ENCODE measurements at regions not wholly inside any gene's neighbourhood (a gene's known extent, or its start where the extent isn't known, plus 50 kb on each side); places are given as distances from the start of the nearest gene placed in this dataset.
"Not testable (repeated sequence)": the region's sequence is repeated elsewhere in the genome, so short reads cannot be mapped to it uniquely, and the experiment has no call there.

DNA sequence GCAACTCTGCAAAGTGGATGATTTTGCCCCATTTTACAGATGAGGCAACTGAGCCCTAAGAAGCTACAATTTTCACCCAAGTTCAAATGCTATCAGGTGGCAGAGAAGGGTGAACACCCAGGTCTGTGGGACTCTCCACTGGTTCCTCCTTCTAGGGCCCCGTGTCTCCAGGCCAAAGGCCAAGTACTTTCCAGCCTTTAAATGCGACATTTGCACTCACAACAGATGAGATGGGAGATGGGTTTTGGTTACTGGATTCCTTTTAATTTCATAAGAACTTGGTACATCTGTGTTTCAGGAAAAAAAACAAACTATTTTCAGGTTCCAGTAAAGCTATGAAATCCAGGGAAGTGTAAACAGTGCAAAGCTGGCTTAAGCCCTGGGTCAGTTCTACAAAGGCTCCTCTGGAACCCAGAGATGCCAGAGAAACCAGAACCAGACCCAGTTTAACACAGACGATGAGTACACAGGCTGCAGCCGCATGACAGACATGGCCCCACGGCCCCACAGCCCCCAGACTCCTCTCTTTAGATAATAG, 361.7 kb downstream of the ANAPC1 start:
- no peak for DNase-seq (ENCODE audit: low spot score)

DNA sequence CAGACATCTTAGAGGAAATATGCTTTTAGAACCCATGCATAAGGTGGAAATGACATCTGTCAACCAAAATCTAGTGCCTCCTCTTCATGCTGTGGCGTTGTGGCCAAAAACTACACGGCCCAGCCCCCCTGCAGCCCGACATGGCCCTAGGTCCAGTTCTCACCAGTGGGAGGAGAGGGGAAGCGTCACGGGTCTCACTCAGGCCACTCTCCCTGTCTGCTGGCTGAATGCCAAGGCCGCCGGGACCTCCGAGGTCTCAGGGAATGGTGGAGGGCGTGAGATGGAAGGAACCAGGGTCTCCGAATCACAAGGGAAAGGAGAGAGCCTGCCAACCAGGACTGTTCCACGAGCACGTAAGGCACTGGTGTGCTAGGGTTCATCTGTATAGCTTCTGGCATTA, 361.0 kb downstream of the ANAPC1 start:
- no peak for DNase-seq (ENCODE audit: low spot score)

DNA sequence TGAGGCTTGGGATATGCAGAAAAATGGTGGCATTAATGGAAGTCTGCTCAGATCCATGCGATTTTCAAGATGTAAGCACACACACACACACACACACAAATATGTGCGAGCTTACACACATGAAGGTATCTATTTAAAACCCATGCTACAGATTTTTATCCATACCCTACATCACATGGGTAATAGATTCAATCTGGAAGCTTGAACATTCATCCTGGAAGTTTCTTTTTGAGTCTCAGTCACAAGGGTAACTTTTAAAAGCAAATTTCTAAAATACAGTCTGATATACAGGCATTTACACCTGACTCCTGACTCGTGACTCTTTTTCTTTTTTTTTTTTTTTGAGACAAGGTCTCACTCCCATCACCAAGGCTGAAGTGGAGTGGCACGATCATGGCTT, 359.0 kb downstream of the ANAPC1 start:
- not testable (repeated sequence) for DNase-seq (ENCODE audit: low spot score)

DNA sequence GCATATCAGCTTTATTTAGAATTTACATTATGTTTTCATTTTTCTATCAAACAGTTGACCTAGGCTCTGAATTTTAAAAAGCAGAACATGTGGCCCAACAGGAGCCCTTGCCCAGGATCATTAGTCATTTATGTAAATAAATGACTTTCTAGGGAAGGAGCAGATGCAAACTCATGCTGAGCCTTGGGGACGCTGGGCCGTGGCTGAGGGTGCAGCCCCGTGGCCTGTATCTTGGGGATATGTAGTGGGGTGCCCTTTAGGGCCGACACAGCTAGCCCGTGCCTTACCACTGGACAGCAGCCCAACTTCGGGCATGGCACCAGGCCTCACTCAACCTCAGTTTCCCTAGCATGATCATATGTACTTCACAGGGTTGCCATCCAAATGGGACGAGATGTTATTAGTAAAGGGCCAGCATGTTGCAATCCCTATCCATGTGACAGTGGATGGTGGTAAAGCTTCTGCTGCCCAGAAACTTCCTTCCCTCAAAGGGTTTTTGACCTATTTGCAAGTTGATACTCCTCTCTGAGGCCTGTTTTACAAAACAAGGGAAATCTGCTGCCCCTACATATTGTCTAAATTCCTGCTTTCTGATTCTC, 357.9 kb downstream of the ANAPC1 start:
- not testable (repeated sequence) for DNase-seq (ENCODE audit: low spot score)

DNA sequence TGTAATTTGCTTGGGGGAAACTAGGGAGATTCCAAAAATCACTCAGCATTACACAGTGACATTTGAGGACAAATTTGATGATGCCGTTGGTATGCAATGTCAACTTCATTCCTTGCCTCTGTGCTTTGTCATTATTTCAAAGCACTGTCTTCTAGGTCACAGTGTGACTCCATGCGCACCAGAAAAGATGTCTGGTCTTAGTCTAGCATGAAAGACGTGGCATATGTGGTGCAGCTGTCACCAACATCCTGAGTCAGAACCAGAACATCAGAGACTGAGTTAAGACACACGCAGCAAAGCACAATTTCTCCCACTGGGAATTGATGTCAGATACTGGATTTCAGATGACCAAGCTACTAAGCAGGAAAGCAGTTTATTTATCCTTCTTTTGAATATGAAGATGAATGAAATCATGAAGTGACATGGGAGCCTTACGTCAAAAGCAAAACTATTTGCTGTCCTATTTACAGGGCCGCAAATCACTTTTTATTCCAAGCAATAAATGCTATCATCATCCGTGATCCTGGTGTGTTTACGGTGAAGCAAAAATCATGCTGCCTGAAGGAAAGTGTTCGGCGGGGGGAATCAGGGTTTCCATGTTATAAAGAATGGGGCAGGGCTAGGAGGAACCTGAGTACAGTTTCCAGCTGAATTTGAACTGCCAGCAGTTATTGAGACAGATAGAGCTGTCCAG, 356.1 kb downstream of the ANAPC1 start:
- DNase-seq (ENCODE audit: low spot score), result not testable (repeated sequence)

DNA sequence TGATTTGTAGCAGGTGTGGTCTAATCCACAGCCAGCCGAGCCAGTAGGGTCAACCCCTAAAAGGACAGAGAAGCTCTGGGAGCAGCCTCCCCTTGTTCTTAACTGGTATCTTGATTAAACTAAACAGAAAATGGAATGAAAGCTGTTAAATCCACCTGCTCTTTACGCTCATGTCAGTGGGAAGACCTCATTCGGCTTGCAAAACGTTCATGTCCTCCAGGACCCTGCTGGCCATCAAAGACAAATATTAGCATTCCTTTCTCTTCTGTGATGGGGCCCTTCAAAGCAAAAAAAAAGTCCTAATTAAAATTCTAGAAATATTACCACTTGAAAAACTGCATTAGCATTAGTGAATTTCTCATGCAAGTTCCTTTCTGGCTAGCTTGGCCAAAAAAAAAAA, 355.0 kb downstream of the ANAPC1 start:
- DNase-seq (ENCODE audit: low spot score), result not testable (repeated sequence)

DNA sequence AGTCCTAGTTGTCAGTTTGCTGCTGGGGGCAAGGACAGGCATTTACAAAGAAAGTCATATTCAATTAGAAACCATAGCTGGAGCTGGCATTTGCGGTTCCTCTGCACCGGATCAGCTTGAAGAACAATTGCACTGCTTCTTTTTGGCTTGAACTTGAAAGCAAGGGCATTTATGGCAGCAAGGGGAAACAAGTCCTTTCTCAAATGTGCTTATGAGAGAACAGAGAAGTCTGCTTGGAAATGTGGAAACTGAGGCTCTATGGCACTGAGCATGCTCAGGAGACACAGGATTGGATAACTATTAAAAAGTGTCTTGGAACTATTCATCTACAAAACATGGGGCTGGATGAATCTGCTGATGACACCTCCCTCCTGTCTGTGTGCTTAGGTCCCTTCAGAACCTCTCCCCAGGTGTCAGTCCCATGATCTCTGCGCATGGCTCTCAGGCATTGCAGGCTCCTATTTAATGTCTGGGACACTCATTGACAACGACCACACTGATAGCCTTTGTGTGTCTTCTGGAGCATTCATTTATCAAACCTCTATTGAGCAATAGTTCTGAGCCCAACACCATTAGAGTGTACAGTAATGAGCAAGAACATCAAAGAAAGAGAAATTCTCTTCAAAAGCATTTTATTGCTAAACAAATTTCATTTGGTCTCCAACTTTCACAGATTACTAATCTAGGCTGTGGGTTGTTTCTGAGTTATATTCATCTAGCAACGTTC, 353.6 kb downstream of the ANAPC1 start:
- not testable (repeated sequence) for DNase-seq (ENCODE audit: low spot score)

DNA sequence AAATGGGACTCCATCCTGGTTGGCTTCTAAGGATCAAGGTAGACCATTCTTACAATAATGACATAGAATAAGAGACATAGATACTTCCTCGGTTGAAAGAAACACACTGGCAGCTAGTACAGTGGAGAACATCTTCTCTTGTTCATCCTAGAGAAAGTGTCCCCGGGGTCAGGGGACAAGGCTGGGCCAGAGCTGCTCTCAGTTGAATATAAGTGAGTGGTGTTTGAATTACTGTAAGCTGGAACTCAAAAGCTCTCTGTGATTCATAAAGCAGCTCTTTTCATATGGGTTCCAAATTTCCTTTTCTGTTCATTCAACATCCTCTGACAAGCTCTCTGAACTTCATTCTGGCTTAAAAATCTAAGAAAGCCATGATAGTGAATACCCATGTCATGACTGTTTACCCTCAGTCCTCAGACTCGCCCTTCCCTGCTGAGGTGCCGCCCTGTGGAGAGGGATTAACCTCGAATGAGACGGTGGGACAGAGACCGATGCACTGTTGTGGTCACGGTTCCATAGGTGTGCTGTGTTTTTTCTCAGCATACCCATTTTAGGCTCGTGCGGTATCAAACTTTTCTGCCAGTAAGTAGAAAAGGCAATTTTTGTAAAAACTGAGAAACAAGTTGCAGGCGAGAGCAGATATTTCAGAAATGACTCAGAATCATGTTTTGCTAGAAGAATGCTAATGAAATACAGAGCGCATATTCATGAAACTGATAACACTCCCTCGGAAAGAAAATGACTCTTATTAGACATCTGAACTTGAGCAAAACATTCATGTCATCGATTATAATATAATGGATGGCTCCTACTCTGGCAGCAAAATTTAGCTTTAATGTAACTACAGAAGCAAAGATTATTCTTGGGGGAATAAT, 351.1 kb downstream of the ANAPC1 start:
- not testable (repeated sequence) for DNase-seq (ENCODE audit: low spot score)

DNA sequence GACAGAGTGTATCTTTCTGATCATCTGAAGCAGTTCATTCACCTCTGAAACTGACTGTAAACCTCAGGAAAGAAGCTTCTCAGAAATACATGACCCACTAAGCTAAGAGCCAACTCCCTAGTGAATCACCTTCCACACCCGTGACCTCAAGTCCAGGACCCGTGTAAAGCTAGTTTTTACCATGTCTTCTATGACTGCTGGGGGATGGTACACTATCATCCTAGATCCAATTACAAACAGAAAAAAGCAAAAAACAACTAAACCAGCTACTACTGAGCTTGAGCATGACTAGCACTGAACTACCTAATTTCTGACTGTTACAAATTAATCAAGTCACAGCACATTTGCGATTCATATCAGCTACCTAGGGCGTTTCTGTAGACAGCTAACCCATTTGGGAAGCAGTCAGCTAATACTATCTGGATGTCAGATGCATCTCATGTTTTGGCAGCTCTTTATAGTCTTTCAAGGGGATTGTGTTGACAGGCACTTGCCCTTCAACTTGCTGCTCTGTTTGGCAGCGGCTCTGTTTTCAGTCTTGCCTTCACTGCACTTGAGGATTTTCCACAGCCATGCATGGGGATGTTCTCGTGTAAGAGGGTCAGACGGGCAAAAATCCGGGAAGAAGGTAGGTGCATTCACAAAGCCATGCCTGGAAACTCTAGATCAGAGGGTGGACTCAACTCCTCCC, 350.3 kb downstream of the ANAPC1 start:
- DNase-seq (ENCODE audit: low spot score), result not testable (repeated sequence)

DNA sequence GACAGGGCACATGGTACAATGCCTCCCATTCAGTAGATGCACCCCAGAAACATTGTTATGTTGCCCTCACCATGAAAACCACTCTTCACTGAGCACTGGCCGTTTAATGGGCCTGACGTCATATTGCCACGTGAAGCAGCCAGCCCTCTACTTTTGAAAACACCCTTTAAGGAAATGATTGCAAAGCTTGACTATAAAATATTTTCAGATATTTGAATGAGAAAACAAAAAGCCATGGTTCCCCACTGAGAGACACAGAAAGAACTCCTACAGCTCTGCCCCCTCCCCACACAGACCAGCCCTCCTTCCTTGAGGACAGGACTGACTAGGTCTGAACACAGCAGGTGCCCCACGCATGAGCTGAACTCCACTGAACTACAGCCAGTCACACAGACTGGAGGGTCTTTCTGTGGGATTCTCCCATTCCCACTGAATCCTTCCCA, 349.1 kb downstream of the ANAPC1 start:
- no peak for DNase-seq (ENCODE audit: low spot score)

DNA sequence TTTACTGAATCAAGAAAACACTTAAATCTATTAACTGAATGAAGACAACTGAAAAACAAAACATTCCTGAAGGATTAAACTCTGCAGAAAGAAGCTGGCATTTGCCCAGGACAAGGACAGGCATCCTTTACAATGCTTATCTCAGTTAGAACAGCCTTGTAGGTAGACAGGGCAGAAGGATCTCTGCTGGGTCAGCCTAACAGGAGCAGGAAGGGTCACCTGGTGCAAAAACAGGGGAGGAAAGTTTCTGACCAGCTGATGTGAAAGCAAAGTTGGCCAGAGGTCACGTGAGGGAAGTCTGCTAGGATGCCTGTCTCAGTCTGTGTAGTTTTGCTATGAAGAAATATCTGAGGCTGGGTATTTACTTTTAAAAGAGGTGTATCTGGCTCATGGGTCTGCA, 348.6 kb downstream of the ANAPC1 start:
- no peak for DNase-seq (ENCODE audit: low spot score)

DNA sequence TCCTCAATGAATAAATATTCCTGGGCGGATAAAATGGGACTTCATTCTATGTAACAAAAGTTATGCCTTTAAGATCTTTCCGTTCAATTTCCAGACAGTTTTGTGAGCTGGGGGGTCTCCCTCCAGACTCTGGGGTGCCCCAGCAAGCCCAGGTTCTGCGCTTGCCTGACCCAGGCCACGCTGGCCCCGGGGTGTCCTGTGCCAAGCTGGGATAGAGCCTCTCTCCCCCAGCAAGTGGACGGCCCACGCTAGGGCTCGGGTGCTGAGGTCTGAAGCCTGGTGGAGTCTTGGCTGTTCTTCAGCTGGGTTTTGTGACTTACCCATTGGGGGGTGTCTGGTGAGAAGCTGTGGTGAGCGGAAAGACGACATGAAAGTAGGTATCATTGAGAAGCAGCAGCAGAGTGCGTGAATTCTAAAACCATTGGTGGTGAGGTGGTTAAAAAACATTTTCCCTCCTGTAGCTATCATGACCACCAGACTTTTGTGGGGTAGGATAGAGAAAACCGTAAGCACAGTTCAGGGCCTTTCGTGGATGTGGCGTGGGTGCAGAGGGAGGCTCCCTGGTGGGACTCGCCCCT, 346.8 kb downstream of the ANAPC1 start:
- DNase-seq (ENCODE audit: low spot score), result no peak

DNA sequence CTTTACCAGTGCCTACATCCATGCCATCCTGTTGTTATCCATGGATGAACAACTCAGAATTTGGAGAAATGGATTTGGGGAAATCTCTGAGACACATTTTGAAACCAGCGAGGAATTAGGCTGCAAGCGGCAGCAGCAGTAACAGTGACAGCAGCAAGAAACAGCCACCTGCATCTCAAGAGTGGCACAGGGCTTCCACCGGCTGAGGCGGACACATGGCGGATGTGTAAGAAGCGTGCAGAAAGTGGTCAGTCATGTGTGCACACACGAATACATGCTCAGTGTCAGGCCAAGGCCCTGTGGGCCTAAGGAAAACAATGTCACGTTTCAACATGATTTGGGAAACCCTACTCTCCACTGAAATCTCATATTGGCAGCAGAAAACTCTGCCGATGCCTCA, 344.0 kb downstream of the ANAPC1 start:
- not testable (repeated sequence) for DNase-seq (ENCODE audit: low spot score)

DNA sequence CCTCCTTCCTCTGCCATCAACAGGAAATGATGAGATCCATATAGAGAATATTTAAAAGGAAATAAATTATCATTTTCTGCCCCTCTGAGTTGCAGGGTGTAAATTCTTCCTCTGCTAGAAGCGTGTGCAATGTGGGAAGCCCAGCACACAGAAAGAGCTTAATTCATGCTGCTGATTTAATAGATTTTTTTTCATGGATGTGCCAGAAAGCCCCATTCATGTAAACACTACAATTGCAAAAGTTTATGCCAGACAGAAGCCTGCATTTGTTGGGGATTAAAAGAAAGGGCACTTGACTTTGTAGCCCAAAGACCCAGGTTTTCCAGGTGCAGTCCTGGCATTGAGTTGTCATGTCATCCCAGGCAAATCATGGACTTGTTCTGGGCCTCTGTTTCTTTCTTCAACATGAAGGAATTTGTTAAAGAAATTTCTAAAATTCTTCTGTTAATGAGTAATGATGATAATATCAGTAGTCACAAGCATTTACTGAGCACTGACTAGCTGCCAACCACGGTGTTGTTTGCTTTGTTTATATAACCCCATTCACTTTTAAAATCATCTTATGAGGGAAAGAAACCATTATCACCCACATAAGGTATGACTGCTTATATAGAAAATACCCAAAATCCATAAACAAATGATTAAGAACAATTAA, 341.7 kb downstream of the ANAPC1 start:
- not testable (repeated sequence) for DNase-seq (ENCODE audit: low spot score)

DNA sequence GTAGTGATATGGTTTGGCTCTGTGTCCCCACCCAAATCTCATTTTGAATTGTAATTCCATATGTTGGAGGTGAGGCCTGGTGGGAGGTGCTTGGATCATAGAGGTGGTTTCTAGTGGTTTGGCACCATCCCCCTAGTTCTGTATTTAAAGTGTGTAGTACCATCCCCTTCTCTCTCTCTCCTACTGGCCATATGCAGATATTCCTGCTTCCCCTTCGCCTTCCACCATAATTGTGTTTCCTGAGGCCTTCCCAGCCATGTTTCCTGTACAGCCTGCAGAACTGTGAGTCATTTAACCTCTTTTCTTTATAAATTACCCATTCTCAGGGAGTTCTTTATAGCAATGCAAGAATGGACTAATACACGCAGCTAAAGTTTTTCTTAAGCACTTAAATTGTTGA, 340.0 kb downstream of the ANAPC1 start:
- DNase-seq (ENCODE audit: low spot score), result not testable (repeated sequence)

DNA sequence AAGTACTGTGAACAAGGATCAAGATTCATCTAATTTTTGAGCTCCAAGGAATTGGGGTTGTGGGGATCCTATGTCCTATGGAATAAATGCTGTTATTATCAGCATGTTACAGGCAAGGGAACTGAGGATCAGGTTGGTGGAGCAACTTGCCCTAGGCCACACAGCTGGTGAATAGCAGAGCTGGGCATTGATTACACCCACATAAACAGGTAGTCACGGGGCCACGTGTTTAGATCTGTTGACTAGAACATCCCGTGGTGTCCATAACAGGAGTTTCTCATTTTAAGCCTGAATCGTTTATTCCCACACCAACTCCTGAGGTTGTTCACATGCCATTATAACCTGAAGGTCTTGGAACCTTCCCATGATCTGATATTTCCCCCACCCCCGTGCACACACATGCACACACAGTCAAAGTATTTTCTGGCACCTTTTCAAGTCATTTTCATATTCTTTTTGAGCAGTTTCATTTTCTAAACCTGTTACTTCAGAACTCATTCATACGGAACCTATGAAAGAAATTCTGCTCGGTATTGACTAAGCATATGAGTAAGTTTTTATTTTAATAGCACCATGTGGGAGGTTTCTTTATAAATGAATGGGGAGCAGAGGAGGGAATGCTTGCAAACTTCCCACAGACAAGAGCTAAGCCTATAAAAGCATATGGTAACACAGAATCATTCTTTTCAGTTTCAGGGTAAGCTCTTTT, 338.1 kb downstream of the ANAPC1 start:
- DNase-seq (ENCODE audit: low spot score), result not testable (repeated sequence)

DNA sequence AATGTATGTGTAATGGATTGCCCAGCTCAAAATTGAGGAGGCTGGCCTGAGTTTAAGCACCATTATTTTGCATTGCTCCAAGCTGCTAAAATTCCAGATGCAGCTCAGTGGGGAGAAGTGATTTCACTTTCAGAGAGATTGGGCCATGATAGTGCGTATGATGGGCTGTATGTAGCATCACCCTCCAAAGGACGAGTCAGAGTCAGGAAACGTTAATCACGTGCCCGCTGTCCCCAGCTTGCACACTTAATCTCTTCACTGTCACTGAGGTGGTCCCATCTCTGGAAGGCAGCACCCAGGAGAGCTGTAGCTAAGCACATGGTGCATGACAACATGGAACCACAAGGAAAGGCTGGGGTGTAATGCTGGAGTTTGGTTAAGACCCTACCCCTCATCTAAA, 337.4 kb downstream of the ANAPC1 start:
- DNase-seq (ENCODE audit: low spot score), result not testable (repeated sequence)

DNA sequence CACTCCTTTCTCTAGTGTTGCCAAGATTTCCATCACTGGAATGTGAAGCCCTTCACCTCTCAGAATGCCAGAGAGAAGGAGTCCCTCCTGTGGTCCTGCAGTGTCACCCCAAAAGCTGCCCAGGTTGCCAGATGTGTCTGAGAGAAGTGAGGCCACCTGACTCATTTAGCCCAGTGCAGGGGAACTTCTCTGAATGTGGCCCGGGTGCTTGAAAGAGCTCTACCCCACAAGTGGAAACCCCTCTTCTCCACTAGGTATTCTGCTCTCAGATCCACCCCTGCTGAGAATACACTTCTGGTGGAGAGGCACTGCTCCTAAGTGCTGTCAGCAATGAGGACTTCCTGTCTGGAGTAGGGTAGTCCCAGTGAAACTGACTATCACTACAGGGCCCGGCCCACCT, 334.8 kb downstream of the ANAPC1 start:
- DNase-seq (ENCODE audit: low spot score), result not testable (repeated sequence)

DNA sequence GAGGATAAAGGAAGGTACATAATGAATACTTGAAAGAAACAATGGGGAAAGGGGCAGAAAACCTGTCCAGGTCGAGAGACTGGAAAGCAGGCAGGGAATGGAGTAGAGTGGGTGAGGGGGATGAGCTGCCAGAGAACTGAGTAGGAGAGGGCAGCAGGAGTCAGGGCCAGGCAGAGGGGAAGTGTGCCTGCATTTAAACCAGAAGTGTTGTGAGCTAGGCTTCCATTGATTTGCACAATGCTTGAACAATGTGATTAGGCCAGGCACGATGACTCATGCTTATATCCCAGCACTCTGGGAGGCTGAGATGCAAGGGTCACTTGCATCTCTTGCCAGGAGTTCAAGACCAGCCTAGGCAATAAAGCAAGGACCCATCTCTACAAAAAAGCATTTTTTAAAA, 332.6 kb downstream of the ANAPC1 start:
- DNase-seq (ENCODE audit: low spot score), result not testable (repeated sequence)
